HepG2 (cell line): ENCODE measurements at regions not wholly inside any gene's neighbourhood (a gene's known extent, or its start where the extent isn't known, plus 50 kb on each side); places are given as distances from the start of the nearest gene placed in this dataset.

Source experiments
- BHLHE40 ChIP-seq: IDR thresholded peaks from 2 replicates; pipeline ENCODE4 v1.6.1; 2011; ENCODE audit warnings: low read length, improper control_type of control experiment
- FOXP1 ChIP-seq, 2 experiments: fragments of 450-650 bp in 1 of 2; IDR thresholded peaks; 2 replicates each; pipeline ENCODE4 v1.6.1; 2017 to 2018; ENCODE audit warnings: antibody characterized with exemption in 1 of 2
- PPARG ChIP-seq: conservative IDR thresholded peaks from 2 replicates; pipeline ENCODE4 v1.6.1; 2016; ENCODE audit warnings: missing biosample characterization, missing genetic modification reagents
- ZNF407 ChIP-seq: sonication (generic); formaldehyde crosslinking; IDR thresholded peaks from one replicate; pipeline ENCODE4 v1.5.1; 2020; ENCODE audit warnings: mild to moderate bottlenecking, missing genetic modification reagents; ENCODE audit errors: not compliant biosample characterization
- TF ChIP-seq, protein P1 (sequence below): sonication (generic); formaldehyde crosslinking; IDR thresholded peaks from 2 replicates; pipeline ENCODE4 v1.5.0; 2020; ENCODE audit warnings: mild to moderate bottlenecking, missing genetic modification reagents, moderate library complexity

GRCh38 chr3:113110267-113110666, 101.1 kb upstream of the BOC start:
- TF ChIP-seq, protein P1, sequence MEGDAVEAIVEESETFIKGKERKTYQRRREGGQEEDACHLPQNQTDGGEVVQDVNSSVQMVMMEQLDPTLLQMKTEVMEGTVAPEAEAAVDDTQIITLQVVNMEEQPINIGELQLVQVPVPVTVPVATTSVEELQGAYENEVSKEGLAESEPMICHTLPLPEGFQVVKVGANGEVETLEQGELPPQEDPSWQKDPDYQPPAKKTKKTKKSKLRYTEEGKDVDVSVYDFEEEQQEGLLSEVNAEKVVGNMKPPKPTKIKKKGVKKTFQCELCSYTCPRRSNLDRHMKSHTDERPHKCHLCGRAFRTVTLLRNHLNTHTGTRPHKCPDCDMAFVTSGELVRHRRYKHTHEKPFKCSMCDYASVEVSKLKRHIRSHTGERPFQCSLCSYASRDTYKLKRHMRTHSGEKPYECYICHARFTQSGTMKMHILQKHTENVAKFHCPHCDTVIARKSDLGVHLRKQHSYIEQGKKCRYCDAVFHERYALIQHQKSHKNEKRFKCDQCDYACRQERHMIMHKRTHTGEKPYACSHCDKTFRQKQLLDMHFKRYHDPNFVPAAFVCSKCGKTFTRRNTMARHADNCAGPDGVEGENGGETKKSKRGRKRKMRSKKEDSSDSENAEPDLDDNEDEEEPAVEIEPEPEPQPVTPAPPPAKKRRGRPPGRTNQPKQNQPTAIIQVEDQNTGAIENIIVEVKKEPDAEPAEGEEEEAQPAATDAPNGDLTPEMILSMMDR (CRISPR knock-in tag): no peak
- TF ChIP-seq ZNF407 (no peak), BHLHE40 (no peak), FOXP1 (IDR thresholded peaks at IDR 0.05) (no peak), FOXP1 (CRISPR knock-in tag; IDR thresholded peaks at IDR 0.05) (no peak), PPARG (CRISPR knock-in tag) (no peak)
